ENCODE measurements at regions not wholly inside any gene's neighbourhood (a gene's known extent, or its start where the extent isn't known, plus 50 kb on each side); places are given as distances from the start of the nearest gene placed in this dataset.

GRCh38 chr13:93098972-93099371, 127.6 kb upstream of the GPC6 start:
- no peaks in the 10 kb centered on the region for H3K27me3 ChIP-seq
- no peak for TF ChIP-seq Cebpa-rat (IDR thresholded peaks at IDR 0.05)
- H3K4me3 ChIP-seq: no peak overlapping the region
- H4K20me1 ChIP-seq: no peaks in the 10 kb centered on the region
- no peaks in the 10 kb centered on the region for H3K4me1 ChIP-seq
- no peak overlapping the region for H3K9ac ChIP-seq
- H3K4me2 ChIP-seq: no peak overlapping the region
- no peaks in the 10 kb centered on the region for H3K36me3 ChIP-seq
- H3K27ac ChIP-seq: no peak overlapping the region
- H3K9me3 ChIP-seq (replicated peaks in 1 of 11): peaks cover 5 to 22% (median 16%) of the 10 kb centered on the region in 11 experiments; a peak in 18 of 22 replicates

- TF ChIP-seq Cebpa-rat (IDR thresholded peaks at IDR 0.05): no peak
- Histone ChIP-seq H3K4me2 (no peak overlapping the region), H3K36me3 (no peaks in the 10 kb centered on the region), H3K4me3 (no peak overlapping the region), H4K20me1 (no peaks in the 10 kb centered on the region), H3K9me3 (replicated peaks in 1 of 11) (peaks cover 0 to 2% (median 1%) of the 10 kb centered on the region in 11 experiments; a peak in 10 of 22 replicates), H3K27ac (no peak overlapping the region), H3K27me3 (no peaks in the 10 kb centered on the region), H3K4me1 (no peaks in the 10 kb centered on the region), H3K9ac (no peak overlapping the region)
Observed at GRCh38 chr13:93101226-93101734, 125.3 kb upstream of the GPC6 start.

- no peak for TF ChIP-seq Cebpa-rat (IDR thresholded peaks at IDR 0.05)
- Histone ChIP-seq H3K4me2 (no peak overlapping the region), H3K27me3 (no peaks in the 10 kb centered on the region), H3K27ac (no peak overlapping the region), H3K9me3 (replicated peaks in 1 of 11) (no peaks in the 10 kb centered on the region), H3K4me3 (no peak overlapping the region), H3K36me3 (no peaks in the 10 kb centered on the region), H3K9ac (no peak overlapping the region), H4K20me1 (no peaks in the 10 kb centered on the region), H3K4me1 (no peaks in the 10 kb centered on the region)
Observed at GRCh38 chr13:93104270-93104669, 122.3 kb upstream of the GPC6 start.

- no peaks in the 10 kb centered on the region for H3K27me3 ChIP-seq
- no peak overlapping the region for H3K4me2 ChIP-seq
- no peak for TF ChIP-seq Cebpa-rat (IDR thresholded peaks at IDR 0.05)
- H3K27ac ChIP-seq: no peak overlapping the region
- no peak overlapping the region for H3K9ac ChIP-seq
- no peaks in the 10 kb centered on the region for H4K20me1 ChIP-seq
- H3K36me3 ChIP-seq: no peaks in the 10 kb centered on the region
- no peaks in the 10 kb centered on the region for H3K4me1 ChIP-seq
- no peak overlapping the region for H3K4me3 ChIP-seq
- H3K9me3 ChIP-seq (replicated peaks in 1 of 11): no peaks in the 10 kb centered on the region
Observed at GRCh38 chr13:93108111-93108601, 118.5 kb upstream of the GPC6 start.

GRCh38 chr13:93116809-93117208, 109.8 kb upstream of the GPC6 start:
- peaks cover 0 to 22% (median 13%) of the 10 kb centered on the region in 10 experiments; a peak in 14 of 20 replicates for H3K4me1 ChIP-seq
- H3K9ac ChIP-seq: no peak overlapping the region
- H3K27ac ChIP-seq: no peak overlapping the region; a peak in 1 of 22 replicates
- H4K20me1 ChIP-seq: no peaks in the 10 kb centered on the region
- H3K27me3 ChIP-seq: no peaks in the 10 kb centered on the region
- no peak overlapping the region for H3K4me3 ChIP-seq
- TF ChIP-seq Cebpa-rat (IDR thresholded peaks at IDR 0.05): no peak
- H3K36me3 ChIP-seq: no peaks in the 10 kb centered on the region
- 0 out of 22 replicates have a peak, but pooled peaks cover 0 to 7% (median 0%) of the 10 kb centered on the region in 11 experiments for H3K9me3 ChIP-seq (replicated peaks in 1 of 11)
- no peak overlapping the region for H3K4me2 ChIP-seq

- no peak for TF ChIP-seq Cebpa-rat (IDR thresholded peaks at IDR 0.05)
- peak overlapping the region in 9 of 11 experiments; percentile 0 to 76 (median 56); a peak in 16 of 22 replicates for H3K4me2 ChIP-seq
- peaks cover 0 to 22% (median 13%) of the 10 kb centered on the region in 10 experiments; a peak in 14 of 20 replicates for H3K4me1 ChIP-seq
- 0 out of 22 replicates have a peak, but pooled peaks cover 0 to 7% (median 0%) of the 10 kb centered on the region in 11 experiments for H3K9me3 ChIP-seq (replicated peaks in 1 of 11)
- H3K9ac ChIP-seq: peak overlapping the region in 2 of 11 experiments; percentile 13 to 48; a peak in 2 of 22 replicates
- H3K27me3 ChIP-seq: no peaks in the 10 kb centered on the region
- no peaks in the 10 kb centered on the region for H3K36me3 ChIP-seq
- H3K4me3 ChIP-seq: no peak overlapping the region
- H3K27ac ChIP-seq: peak overlapping the region in 8 of 11 experiments; percentile 45 to 73 (median 54); a peak in 15 of 22 replicates
- H4K20me1 ChIP-seq: no peaks in the 10 kb centered on the region
Observed at GRCh38 chr13:93118081-93118615, 108.5 kb upstream of the GPC6 start.

GRCh38 chr13:93140912-93141311, 85.7 kb upstream of the GPC6 start:
- peaks cover 0 to 5% (median 0%) of the 10 kb centered on the region in 10 experiments; a peak in 1 of 20 replicates for H3K4me1 ChIP-seq
- H3K36me3 ChIP-seq: no peaks in the 10 kb centered on the region
- no peak overlapping the region for H3K4me3 ChIP-seq
- no peak overlapping the region for H3K9ac ChIP-seq
- H3K27me3 ChIP-seq: no peaks in the 10 kb centered on the region
- no peak for TF ChIP-seq Cebpa-rat (IDR thresholded peaks at IDR 0.05)
- no peak overlapping the region for H3K4me2 ChIP-seq
- H4K20me1 ChIP-seq: no peaks in the 10 kb centered on the region
- no peak overlapping the region for H3K27ac ChIP-seq
- H3K9me3 ChIP-seq (replicated peaks in 1 of 11): no peaks in the 10 kb centered on the region

GRCh38 chr13:93144031-93144430, 82.6 kb upstream of the GPC6 start:
- Histone ChIP-seq H3K27me3 (no peaks in the 10 kb centered on the region), H3K4me1 (peaks cover 0 to 27% (median 15%) of the 10 kb centered on the region in 10 experiments; a peak in 12 of 20 replicates), H3K4me3 (no peak overlapping the region), H3K9ac (no peak overlapping the region), H4K20me1 (no peaks in the 10 kb centered on the region), H3K4me2 (no peak overlapping the region), H3K36me3 (no peaks in the 10 kb centered on the region), H3K27ac (no peak overlapping the region), H3K9me3 (replicated peaks in 1 of 11) (no peaks in the 10 kb centered on the region)
- TF ChIP-seq Cebpa-rat (IDR thresholded peaks at IDR 0.05): no peak

GRCh38 chr13:93145199-93145598, 81.4 kb upstream of the GPC6 start:
- Histone ChIP-seq H3K4me2 (no peak overlapping the region; a peak in 1 of 22 replicates), H3K4me1 (peaks cover 0 to 39% (median 20%) of the 10 kb centered on the region in 10 experiments; a peak in 12 of 20 replicates), H3K9ac (no peak overlapping the region), H3K27ac (no peak overlapping the region), H3K9me3 (replicated peaks in 1 of 11) (no peaks in the 10 kb centered on the region), H3K36me3 (no peaks in the 10 kb centered on the region), H3K4me3 (no peak overlapping the region), H4K20me1 (no peaks in the 10 kb centered on the region), H3K27me3 (no peaks in the 10 kb centered on the region)
- TF ChIP-seq Cebpa-rat (IDR thresholded peaks at IDR 0.05): no peak
